GM12878 (cell line): ENCODE measurements at regions not wholly inside any gene's neighbourhood (a gene's known extent, or its start where the extent isn't known, plus 50 kb on each side); places are given as distances from the start of the nearest gene placed in this dataset.

ENCODE experiments used
- ATAC-seq: fragments of 200-7000 bp; cut with Tn5 transposase; 3 replicates; pipeline ENCODE4 v1.9.1; 2020; ENCODE audit warnings: mild to moderate bottlenecking, moderate library complexity
- BruUV-seq: library from RNA; stranded (reverse); fragments of 400-500 nt; replicated peaks from 2 replicates; lab custom pipeline; 2021; lab: Mats Ljungman, UMichigan
- CTCF ChIA-PET: fragments of 300-600 bp; sonication (Branson Sonifier 250); formaldehyde crosslinking; extraction: SDS; loops from one replicate; lab custom pipeline; 2021; ENCODE audit warnings: inconsistent platforms; lab: Yijun Ruan, JAX
- POLR2A ChIA-PET: fragments of 350-600 bp; formaldehyde crosslinking; extraction: SDS; loops from one replicate; lab custom pipeline; 2021; ENCODE audit warnings: inconsistent platforms; lab: Charles Lee
- RAD21 ChIA-PET: fragments of 300-600 bp; sonication (Branson Sonifier 250); formaldehyde crosslinking; loops from one replicate; lab custom pipeline; 2023; ENCODE audit warnings: antibody characterized with exemption; ENCODE audit not compliant: unreplicated experiment; lab: Charles Lee
- SMC1A ChIA-PET: fragments of 300-600 bp; sonication (Branson Sonifier 250); formaldehyde crosslinking; loops from one replicate; lab custom pipeline; 2023; ENCODE audit not compliant: unreplicated experiment, uncharacterized antibody; lab: Charles Lee
- DNase-seq: peaks from one replicate; pipeline ENCODE4 v3.0.0-alpha.2; 2011; ENCODE audit warnings: low read depth, low spot score
- FAIRE-seq: peaks from 3 replicates; lab custom pipeline; 2011; peaks lifted over from hg19 to GRCh38; lab: Jason Lieb, UNC
- H2AFZ ChIP-seq: 2 replicates; pipeline ENCODE4 v1.6.0; 2011; ENCODE audit warnings: low read depth, low read length, control low read depth; ENCODE audit not compliant: control insufficient read depth
- H3K27ac ChIP-seq: 2 replicates; pipeline ENCODE4 v1.5.1; 2011; ENCODE audit warnings: control low read depth; ENCODE audit not compliant: control insufficient read depth, insufficient read depth
- H3K27me3 ChIP-seq, 2 experiments: replicated peaks in 1 of 2; 2 replicates each; pipeline versions ENCODE4 v1.6.0 to v1.6.1; 2011; ENCODE audit warnings: low read length in 1 of 2; ENCODE audit not compliant: control insufficient read depth in 2 of 2, insufficient read depth in 2 of 2
- H3K36me3 ChIP-seq, 2 experiments: 2 replicates each; pipeline ENCODE4 v1.5.1; 2011; ENCODE audit warnings: low read length in 1 of 2; ENCODE audit not compliant: control insufficient read depth in 2 of 2, insufficient read depth in 2 of 2
- H3K4me1 ChIP-seq: 2 replicates; pipeline ENCODE4 v1.6.1; 2011; ENCODE audit warnings: mild to moderate bottlenecking, low read length, moderate library complexity, mixed read lengths; ENCODE audit not compliant: control insufficient read depth, insufficient read depth
- H3K4me2 ChIP-seq: 2 replicates; pipeline ENCODE4 v1.6.0; 2011; ENCODE audit warnings: control low read depth; ENCODE audit not compliant: control insufficient read depth, insufficient read depth
- H3K4me3 ChIP-seq: fragments of 200-600 bp; sonication (generic); 2 replicates; pipeline ENCODE4 v1.5.1; 2016
- H3K79me2 ChIP-seq: 2 replicates; pipeline ENCODE4 v1.6.0; 2011; ENCODE audit warnings: low read length; ENCODE audit not compliant: control insufficient read depth, insufficient read depth
- H3K9ac ChIP-seq: 2 replicates; pipeline ENCODE4 v1.8.0; 2011; ENCODE audit warnings: low read length, control low read depth, mixed read lengths; ENCODE audit not compliant: control insufficient read depth, insufficient read depth
- H3K9me3 ChIP-seq: replicated peaks from 3 replicates; pipeline ENCODE4 v1.5.1; 2011; ENCODE audit warnings: mild to moderate bottlenecking, low read length; ENCODE audit not compliant: control insufficient read depth, insufficient read depth
- H4K20me1 ChIP-seq: 2 replicates; pipeline ENCODE4 v1.6.0; 2011; ENCODE audit not compliant: control insufficient read depth, insufficient read depth
- DPF2 ChIP-seq: fragments of 450-650 bp; IDR thresholded peaks from 2 replicates; pipeline ENCODE4 v1.6.1; 2017; ENCODE audit warnings: mild to moderate bottlenecking
- FOS ChIP-seq: IDR thresholded peaks from 3 replicates; pipeline ENCODE4 v1.6.1; 2011; ENCODE audit warnings: borderline replicate concordance; ENCODE audit not compliant: insufficient read length; ENCODE audit errors: extremely low read depth
- MYC ChIP-seq: IDR thresholded peaks from 2 replicates; pipeline ENCODE4 v1.6.1; 2011; ENCODE audit warnings: mild to moderate bottlenecking, low read length, moderate library complexity, inconsistent platforms; ENCODE audit not compliant: insufficient read depth, insufficient replicate concordance, insufficient read length, severe bottlenecking
- NKRF ChIP-seq: fragments of 450-650 bp; conservative IDR thresholded peaks from 2 replicates; pipeline ENCODE4 v1.6.1; 2017; ENCODE audit warnings: mild to moderate bottlenecking, moderate library complexity
- NRF1 ChIP-seq: conservative IDR thresholded peaks from 2 replicates; pipeline ENCODE4 v1.6.1; 2011; ENCODE audit warnings: mild to moderate bottlenecking, low read depth, low read length, improper control_type of control experiment
- PAX8 ChIP-seq: fragments of 450-650 bp; IDR thresholded peaks from 2 replicates; pipeline ENCODE4 v1.6.1; 2017; ENCODE audit warnings: mild to moderate bottlenecking, moderate library complexity
- RUNX3 ChIP-seq: IDR thresholded peaks from 2 replicates; pipeline ENCODE4 v1.6.1; 2012; ENCODE audit warnings: low read length, inconsistent platforms
- SKIL ChIP-seq: fragments of 450-650 bp; IDR thresholded peaks from 2 replicates; pipeline ENCODE4 v1.6.1; 2017; ENCODE audit warnings: mild to moderate bottlenecking, low read depth, inconsistent platforms; ENCODE audit not compliant: poor library complexity, severe bottlenecking
- WGBS: methylation state at CpG from one replicate; pipeline ENCODE4 v1.1.6; 2016; ENCODE audit warnings: low lambda C conversion rate; ENCODE audit not compliant: insufficient replicate concordance, insufficient coverage; ENCODE audit errors: missing lambda C conversion rate; 5-methylcytosine and 5-hydroxymethylcytosine counted together
- in situ Hi-C: fragments of 300-500 bp; cut with MboI; formaldehyde crosslinking; loops from 9 replicates; pipeline ENCODE4 v1.14.3; 2018; ENCODE audit warnings: mixed read lengths
- intact Hi-C: fragments of 100-400 bp; cut with micrococcal nuclease; formaldehyde crosslinking; loops from one replicate; pipeline ENCODE4 v1.14.2; 2022; ENCODE audit not compliant: unreplicated experiment

GRCh38 chr10:129171812-129172211 is 295.2 kb upstream of the MGMT start (continued):
- TF ChIP-seq DPF2, result no peak
- no peak for TF ChIP-seq NKRF

- H3K9ac ChIP-seq, result no peak overlapping the region
- no peak overlapping the region for H2AFZ ChIP-seq
- 31% methylated on average over 10 of the region's 10 CpGs for WGBS
- in situ Hi-C loops (no loop called here), intact Hi-C loops (no loop called here)
- ChIA-PET SMC1A (no interaction called here), RAD21 (no interaction called here), CTCF (no interaction called here), POLR2A (no interaction called here)
- no peak overlapping the region for H3K4me2 ChIP-seq
- no peak for DNase-seq
- no peaks in the 10 kb centered on the region for H3K36me3 ChIP-seq
- TF ChIP-seq PAX8, result no peak
- no peak for TF ChIP-seq FOS
- no peak for TF ChIP-seq NRF1
- TF ChIP-seq SKIL, result no peak
- TF ChIP-seq MYC, result no peak
- TF ChIP-seq RUNX3, result no peak
- no peaks in the 10 kb centered on the region for H4K20me1 ChIP-seq
- no peaks in the 10 kb centered on the region for H3K9me3 ChIP-seq
- FAIRE-seq, result no peak
- no peak for ATAC-seq
- no peaks in the 10 kb centered on the region for H3K27me3 ChIP-seq
- no peak overlapping the region for H3K4me3 ChIP-seq
- no TSS peak for BruUV-seq
- H3K27ac ChIP-seq, result no peak overlapping the region
- H3K4me1 ChIP-seq, result no peaks in the 10 kb centered on the region
- no peaks in the 10 kb centered on the region for H3K79me2 ChIP-seq
These were observed 292.6 kb upstream of the MGMT start for GRCh38 chr10:129174232-129175014.
